ENCODE measurements at regions not wholly inside any gene's neighbourhood (a gene's known extent, or its start where the extent isn't known, plus 50 kb on each side); places are given as distances from the start of the nearest gene placed in this dataset.
"Not testable (repeated sequence)": the region's sequence is repeated elsewhere in the genome, so short reads cannot be mapped to it uniquely, and the experiment has no call there.

DNA sequence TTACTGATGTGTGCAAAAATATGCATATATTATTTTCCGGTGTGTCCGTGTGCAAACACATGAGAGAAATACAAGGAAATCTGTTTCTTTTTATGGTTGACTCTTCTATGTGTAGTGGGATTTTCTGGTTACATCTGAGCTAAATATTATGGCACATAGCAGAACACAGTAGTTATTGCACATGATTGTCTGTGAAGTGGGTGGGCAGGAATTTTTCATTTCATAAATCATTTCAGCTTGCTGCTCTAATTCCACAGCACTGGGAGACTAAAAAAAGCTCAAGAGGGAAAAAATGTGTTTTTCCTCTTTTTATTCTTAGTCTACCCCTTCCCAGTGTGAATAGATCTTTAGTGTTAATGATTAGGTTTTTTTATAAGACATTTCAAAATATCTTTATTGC lies 197.9 kb downstream of the MBL2 start:
- ATAC-seq: no peak
- H3K27ac Mint-ChIP-seq: no peak overlapping the region

DNA sequence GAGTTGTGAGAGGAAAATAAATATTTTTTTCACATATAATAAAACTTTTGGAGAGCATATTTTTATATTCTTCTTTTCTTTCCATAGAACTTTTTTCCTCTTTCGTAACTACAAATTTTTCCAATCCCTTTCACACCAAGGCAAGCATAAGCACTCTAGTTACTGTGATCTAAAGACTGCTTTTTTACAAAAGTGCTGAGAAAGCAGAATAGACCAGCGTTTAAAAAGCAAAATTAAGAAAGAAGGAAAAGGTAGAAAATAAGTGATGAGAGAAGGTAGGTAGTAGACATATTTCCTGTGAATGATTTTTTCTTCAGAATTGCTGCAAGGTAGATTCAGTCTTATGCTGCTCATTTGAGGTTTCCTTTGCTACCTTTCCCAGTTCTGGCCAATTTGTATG lies 195.5 kb downstream of the MBL2 start:
- Mint-ChIP-seq H3K9me3 (peaks cover 0 to 19% (median 7%) of the 10 kb centered on the region in 9 donors), H3K4me1 (no peaks in the 10 kb centered on the region), H3K27me3 (no peaks in the 10 kb centered on the region), H3K4me3 (no peak overlapping the region), H3K36me3 (peaks cover 0 to 2% (median 0%) of the 10 kb centered on the region in 3 donors), H3K27ac (no peak overlapping the region)
- DNase-seq (no peak), ATAC-seq (no peak)
- POLR2A ChIA-PET: no interaction called here

More for the DNA sequence above, 197.9 kb downstream of the MBL2 start:
- H3K4me1 Mint-ChIP-seq: no peaks in the 10 kb centered on the region
- no peaks in the 10 kb centered on the region for H3K36me3 Mint-ChIP-seq
- no peak overlapping the region for H3K4me3 Mint-ChIP-seq
- peaks cover 0 to 8% (median 0%) of the 10 kb centered on the region in 9 donors for H3K9me3 Mint-ChIP-seq
- POLR2A ChIA-PET: no interaction called here
- no peaks in the 10 kb centered on the region for H3K27me3 Mint-ChIP-seq
- DNase-seq: no peak

DNA sequence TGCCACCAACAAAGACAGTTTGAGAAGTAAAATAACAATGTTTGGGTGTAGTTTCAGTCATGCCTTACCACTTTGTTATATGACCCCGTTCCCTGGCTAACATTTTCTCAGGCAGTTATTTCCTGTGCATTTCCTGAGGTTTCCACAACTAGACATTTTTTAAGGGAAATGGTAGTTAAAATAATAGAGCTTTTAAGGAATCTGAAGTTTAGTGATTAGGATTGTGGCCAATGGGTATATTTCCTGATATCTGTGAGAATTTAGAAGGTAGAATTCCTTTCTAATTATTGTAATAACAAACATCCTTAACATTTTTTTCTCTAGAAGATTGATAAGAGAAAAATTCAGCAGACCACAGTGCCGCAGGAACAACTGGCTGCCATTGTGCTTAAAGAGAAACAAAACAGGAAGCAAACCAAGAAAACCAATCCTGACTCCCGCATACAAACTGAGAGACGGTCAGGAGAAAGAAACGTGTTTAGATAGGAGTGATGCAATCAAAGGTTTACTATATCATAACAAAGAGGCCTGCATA lies 193.6 kb downstream of the MBL2 start:
- Mint-ChIP-seq H3K9me3 (peaks cover 0 to 27% (median 12%) of the 10 kb centered on the region in 9 donors), H3K27ac (no peak overlapping the region), H3K36me3 (peaks cover 0 to 7% (median 0%) of the 10 kb centered on the region in 3 donors), H3K4me3 (no peak overlapping the region), H3K27me3 (no peaks in the 10 kb centered on the region), H3K4me1 (no peaks in the 10 kb centered on the region)
- ATAC-seq: no peak
- POLR2A ChIA-PET: no interaction called here
- DNase-seq: no peak

DNA sequence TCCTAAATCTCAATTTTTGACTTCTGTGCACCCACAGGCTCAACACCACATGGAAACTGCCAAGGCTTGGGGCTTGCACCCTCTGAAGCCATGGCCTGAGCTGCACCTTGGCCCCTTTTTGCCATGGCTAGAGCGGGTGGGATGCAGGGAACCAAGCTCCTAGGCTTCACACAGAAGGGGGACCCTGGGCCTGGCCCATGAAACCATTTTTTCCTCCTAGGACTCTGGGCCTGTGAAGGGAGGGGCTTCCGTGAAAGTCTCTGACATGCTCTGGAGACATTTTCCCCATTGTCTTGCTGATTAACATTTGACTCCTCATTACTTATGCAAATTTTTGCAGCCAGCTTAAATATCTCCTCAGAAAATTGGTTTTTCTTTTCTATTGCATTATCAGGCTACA lies 190.9 kb downstream of the MBL2 start:
- H3K27me3 Mint-ChIP-seq, ATAC-seq, H3K36me3 Mint-ChIP-seq, H3K4me1 Mint-ChIP-seq, POLR2A ChIA-PET, H3K27ac Mint-ChIP-seq, H3K4me3 Mint-ChIP-seq: not testable (repeated sequence)
- DNase-seq: peak in 1 of 10 donors; percentile 41
- H3K9me3 Mint-ChIP-seq: peaks cover 0 to 35% (median 22%) of the 10 kb centered on the region in 9 donors

DNA sequence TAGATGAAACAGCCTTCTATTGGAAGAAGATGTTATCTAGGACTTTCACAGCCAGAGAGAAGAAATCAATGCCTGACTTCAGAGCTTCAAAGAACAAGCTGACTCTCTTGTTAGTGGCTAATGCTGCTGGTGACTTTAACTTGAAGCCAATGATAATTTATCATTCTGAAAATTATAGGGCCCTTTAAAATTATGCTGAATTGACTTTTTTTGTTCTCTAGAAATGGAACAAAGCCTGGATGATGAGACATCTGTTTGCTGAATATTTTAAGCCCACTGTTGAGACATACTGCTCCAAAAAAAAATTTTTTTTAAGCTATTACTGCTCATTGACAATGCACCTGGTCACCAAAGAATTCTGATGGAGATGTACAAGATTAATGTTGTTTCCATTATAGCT lies 189.2 kb downstream of the MBL2 start:
- Mint-ChIP-seq H3K27me3 (no peaks in the 10 kb centered on the region), H3K4me3 (no peak overlapping the region), H3K36me3 (peaks cover 0 to 7% (median 0%) of the 10 kb centered on the region in 3 donors), H3K27ac (no peak overlapping the region), H3K9me3 (peaks cover 10 to 52% (median 28%) of the 10 kb centered on the region in 9 donors), H3K4me1 (no peaks in the 10 kb centered on the region)
- POLR2A ChIA-PET: no interaction called here
- ATAC-seq (no peak), DNase-seq (no peak)

DNA sequence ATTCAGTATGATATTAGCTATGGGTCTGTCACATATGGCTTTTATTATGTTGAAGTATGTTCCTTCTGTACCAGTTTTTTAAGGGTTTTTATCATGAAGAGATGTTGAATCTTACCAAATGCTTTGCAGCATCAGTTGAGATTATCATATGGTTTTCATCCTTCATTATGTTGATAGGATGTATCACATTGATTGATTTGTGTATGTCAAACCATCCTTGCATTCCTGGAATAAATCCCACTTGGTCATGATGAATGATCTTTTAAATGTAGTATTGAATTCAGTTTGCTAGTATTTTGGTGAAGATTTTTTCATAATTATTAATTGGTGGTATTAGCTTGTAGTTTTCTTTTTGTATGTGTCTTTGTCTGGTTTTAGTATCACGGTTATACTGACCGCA lies 185.9 kb downstream of the MBL2 start:
- Mint-ChIP-seq H3K9me3 (peaks cover 9 to 55% (median 25%) of the 10 kb centered on the region in 9 donors), H3K4me1 (peaks cover 0 to 2% (median 0%) of the 10 kb centered on the region in 4 donors), H3K27me3 (peaks cover 0 to 4% (median 0%) of the 10 kb centered on the region in 5 donors), H3K4me3 (no peak overlapping the region), H3K27ac (no peak overlapping the region), H3K36me3 (peaks cover 0 to 7% (median 0%) of the 10 kb centered on the region in 3 donors)
- DNase-seq (no peak), ATAC-seq (no peak)
- POLR2A ChIA-PET: no interaction called here

DNA sequence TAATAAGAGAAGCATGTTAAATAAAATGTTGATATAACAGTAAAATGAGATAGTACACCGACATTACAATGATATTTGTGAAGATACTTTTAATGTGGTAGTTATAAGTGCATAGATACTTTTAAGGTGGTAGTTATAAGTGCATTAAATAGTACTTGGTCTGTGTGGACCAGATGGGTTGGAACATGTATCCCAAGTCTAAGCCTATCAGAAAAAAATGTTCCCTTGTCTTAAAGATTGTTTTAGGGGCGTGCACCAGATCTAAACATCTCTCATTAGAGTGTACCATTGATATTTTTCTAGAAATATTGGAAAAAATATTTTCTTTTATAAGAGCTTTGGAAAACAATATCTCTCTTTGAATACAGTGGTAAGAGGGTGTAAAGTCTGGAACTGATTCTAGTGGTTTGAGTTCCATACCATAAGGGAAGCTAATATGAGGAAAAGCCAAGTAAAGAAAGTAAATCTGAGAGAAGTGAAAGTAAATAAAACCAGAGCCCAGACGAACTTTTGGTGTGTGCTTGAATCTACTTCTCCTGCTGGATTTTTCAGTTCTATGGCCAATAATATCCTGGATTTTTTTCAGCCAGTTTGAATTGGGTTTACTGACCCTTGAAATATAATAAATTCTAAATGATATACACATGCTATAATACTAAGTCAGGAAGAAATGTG lies 175.3 kb downstream of the MBL2 start:
- Mint-ChIP-seq H3K9me3 (peaks cover 0 to 3% (median 0%) of the 10 kb centered on the region in 9 donors), H3K4me1 (no peaks in the 10 kb centered on the region), H3K27me3 (no peaks in the 10 kb centered on the region), H3K27ac (no peak overlapping the region), H3K36me3 (no peaks in the 10 kb centered on the region), H3K4me3 (no peak overlapping the region)
- POLR2A ChIA-PET: no interaction called here
- ATAC-seq: no peak
- DNase-seq: no peak

DNA sequence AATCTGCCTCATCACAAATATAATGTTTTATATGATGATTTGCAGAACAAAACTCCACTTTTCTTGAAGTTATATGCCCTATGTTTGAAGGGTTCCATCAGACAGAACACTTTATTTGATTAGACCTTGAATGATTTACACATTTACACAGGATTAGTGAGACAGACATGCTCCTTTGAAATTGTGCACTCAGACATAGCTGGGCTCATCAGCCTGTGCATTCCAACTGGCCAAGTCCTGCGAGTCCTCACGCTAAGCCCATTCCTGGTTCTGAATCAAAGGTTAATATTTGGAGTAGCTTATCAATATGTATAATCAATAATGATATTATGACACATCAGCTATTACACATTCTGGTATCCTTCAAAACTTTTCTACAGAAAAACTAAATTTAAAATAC lies 173.6 kb downstream of the MBL2 start:
- no peak for DNase-seq
- POLR2A ChIA-PET: no interaction called here
- H3K4me1 Mint-ChIP-seq: no peaks in the 10 kb centered on the region
- ATAC-seq: no peak
- H3K27me3 Mint-ChIP-seq: no peaks in the 10 kb centered on the region
- no peak overlapping the region for H3K4me3 Mint-ChIP-seq
- peaks cover 0 to 3% (median 0%) of the 10 kb centered on the region in 9 donors for H3K9me3 Mint-ChIP-seq
- H3K27ac Mint-ChIP-seq: no peak overlapping the region
- no peaks in the 10 kb centered on the region for H3K36me3 Mint-ChIP-seq

DNA sequence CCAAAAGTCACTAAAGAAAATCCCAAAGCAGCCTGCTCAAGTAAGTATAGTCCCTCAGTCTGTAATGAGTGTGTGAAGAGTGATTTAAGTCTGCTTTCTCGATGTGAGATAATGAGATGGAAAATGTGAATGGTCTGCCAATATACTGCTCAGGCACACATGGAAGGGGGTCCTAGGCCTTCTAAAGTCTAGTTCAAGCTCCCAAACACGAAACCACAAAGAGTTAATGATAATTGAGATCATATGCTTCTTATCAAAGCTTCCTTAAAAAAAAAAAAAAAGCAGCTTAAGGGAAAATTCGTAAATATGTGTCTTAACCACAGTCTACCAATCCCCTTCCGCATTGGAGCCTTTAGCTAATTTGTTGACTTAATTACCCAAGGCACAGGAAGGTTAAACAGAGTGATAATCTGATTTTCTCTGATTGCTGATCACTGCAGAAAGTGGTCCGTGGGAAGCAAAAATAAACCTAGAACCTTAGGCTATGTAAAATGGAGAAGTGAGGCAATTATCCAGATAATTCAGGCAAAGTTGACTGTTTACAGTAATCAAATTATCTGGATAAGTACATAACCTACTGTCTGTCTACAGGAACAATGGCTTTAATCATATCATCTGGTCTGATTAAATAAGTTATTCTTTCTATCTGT lies 172.9 kb downstream of the MBL2 start:
- Mint-ChIP-seq H3K36me3 (no peaks in the 10 kb centered on the region), H3K4me3 (no peak overlapping the region), H3K4me1 (no peaks in the 10 kb centered on the region), H3K9me3 (peaks cover 0 to 3% (median 0%) of the 10 kb centered on the region in 9 donors), H3K27me3 (no peaks in the 10 kb centered on the region), H3K27ac (no peak overlapping the region)
- POLR2A ChIA-PET: no interaction called here
- ATAC-seq: no peak
- DNase-seq: no peak

DNA sequence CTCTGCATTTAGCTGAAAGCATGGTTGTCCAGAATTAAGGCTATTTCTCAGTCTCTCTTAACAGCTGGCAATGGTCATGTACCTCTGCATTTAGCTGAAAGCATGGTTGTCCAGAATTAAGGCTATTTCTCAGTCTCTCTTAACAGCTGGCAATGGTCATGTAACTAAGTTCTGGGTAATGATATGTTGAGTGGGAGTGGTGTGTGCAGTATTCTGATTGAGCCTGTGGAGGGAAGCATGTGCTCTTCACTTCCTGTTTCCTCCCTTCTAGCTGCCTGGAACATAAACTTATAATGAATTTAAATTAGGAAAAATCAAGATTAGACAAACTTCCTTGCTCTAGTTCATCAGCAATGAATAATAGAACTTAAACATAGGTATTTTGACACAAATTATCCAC lies 168.5 kb downstream of the MBL2 start:
- ATAC-seq, H3K9me3 Mint-ChIP-seq, DNase-seq, POLR2A ChIA-PET, H3K27me3 Mint-ChIP-seq, H3K4me1 Mint-ChIP-seq, H3K4me3 Mint-ChIP-seq, H3K36me3 Mint-ChIP-seq: not testable (repeated sequence)
- H3K27ac Mint-ChIP-seq: peak overlapping the region in 1 of 10 donors; percentile 12

DNA sequence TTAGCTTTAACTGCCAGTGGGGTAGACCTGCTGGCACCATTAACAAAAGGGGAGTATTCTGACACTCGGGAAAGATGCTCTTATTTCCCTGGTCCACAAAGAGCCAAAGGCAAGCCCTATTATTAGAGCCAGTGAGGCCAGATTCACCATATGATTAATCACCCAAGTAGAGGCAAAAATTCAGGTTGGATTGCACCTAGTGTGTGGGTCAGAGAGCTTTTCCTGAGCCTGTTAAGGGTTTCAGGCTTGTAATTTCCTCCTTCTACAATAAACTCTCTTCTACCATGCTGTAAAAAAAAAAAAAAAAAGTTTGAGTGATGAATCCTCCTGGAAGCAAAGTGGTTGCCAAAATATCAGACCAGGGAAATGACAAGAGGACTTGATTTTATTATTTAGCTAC lies 163.5 kb downstream of the MBL2 start:
- POLR2A ChIA-PET: no interaction called here
- no peak for DNase-seq
- no peaks in the 10 kb centered on the region for H3K36me3 Mint-ChIP-seq
- H3K27me3 Mint-ChIP-seq: peaks cover 0 to 1% (median 0%) of the 10 kb centered on the region in 5 donors
- no peak overlapping the region for H3K27ac Mint-ChIP-seq
- H3K9me3 Mint-ChIP-seq: peaks cover 0 to 6% (median 0%) of the 10 kb centered on the region in 9 donors
- H3K4me1 Mint-ChIP-seq: no peaks in the 10 kb centered on the region
- H3K4me3 Mint-ChIP-seq: no peak overlapping the region
- ATAC-seq: no peak

DNA sequence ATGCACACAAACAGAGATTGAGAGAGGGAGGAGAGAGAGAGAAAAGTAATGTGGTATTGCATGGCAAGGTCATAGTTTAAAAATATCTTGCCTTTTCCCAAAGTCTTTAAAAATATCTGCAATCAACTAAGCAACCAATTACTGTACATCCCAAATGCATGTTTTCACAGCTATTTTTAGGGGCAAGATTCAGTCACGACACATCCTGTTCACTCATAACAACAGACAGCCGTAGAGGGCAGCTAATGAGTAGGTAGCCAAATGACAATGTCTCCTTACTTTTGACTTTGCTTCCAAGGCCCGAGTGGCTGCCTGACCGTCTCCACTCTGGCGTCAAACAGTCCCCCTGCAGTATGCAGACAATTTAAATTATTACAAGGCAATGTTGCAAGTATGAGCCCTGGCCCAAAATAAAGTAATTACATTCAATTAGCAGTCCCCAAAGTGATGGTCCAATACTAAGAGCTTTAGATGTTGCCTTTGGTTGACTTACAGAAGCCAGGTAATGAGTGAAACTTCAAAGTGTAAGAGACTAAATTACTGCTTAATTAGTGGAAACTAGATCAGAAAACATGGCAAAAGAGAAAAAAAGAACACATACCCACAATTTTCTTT lies 162.9 kb downstream of the MBL2 start:
- Mint-ChIP-seq H3K4me1 (no peaks in the 10 kb centered on the region), H3K27ac (no peak overlapping the region), H3K27me3 (peaks cover 0 to 1% (median 0%) of the 10 kb centered on the region in 5 donors), H3K4me3 (no peak overlapping the region), H3K9me3 (peaks cover 0 to 4% (median 0%) of the 10 kb centered on the region in 9 donors), H3K36me3 (no peaks in the 10 kb centered on the region)
- ATAC-seq: no peak
- POLR2A ChIA-PET: no interaction called here
- no peak for DNase-seq

DNA sequence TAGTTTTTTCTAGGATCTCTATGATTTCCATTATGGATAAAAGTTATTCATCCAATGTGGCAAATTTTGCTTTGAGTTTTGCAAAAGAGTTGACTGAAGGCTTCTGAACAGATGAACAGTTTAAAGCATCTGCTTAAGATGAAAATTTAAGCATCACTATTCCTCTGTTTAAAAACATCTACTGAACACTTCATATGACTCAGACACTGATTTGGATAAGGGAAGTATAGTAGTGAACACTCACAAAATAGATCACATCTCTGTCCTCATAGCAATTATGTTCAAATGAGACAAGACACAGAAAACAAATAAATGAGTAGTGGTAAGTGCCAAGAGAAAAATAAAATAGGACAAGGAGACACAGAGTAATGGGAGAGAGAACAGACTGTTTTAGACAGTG lies 157.3 kb downstream of the MBL2 start:
- Mint-ChIP-seq H3K36me3 (no peaks in the 10 kb centered on the region), H3K27ac (no peak overlapping the region), H3K4me3 (no peak overlapping the region), H3K27me3 (no peaks in the 10 kb centered on the region), H3K4me1 (no peaks in the 10 kb centered on the region), H3K9me3 (peaks cover 0 to 2% (median 0%) of the 10 kb centered on the region in 9 donors)
- DNase-seq (no peak), ATAC-seq (no peak)
- POLR2A ChIA-PET: no interaction called here
